ENCODE measurements at regions not wholly inside any gene's neighbourhood (a gene's known extent, or its start where the extent isn't known, plus 50 kb on each side); places are given as distances from the start of the nearest gene placed in this dataset.

- Mint-ChIP-seq H3K4me3 (ENCODE audit: unreplicated experiment) (no peak overlapping the region), H3K9me3 (ENCODE audit: unreplicated experiment) (peaks cover 3% of the 10 kb centered on the region), H3K36me3 (ENCODE audit: unreplicated experiment) (no peaks in the 10 kb centered on the region), H3K27ac (ENCODE audit: unreplicated experiment) (no peak overlapping the region), H3K27me3 (ENCODE audit: unreplicated experiment) (peaks cover 8% of the 10 kb centered on the region), H3K4me1 (ENCODE audit: low read depth, unreplicated experiment) (peaks cover 4% of the 10 kb centered on the region)
- no peak for TF ChIP-seq CTCF (IDR thresholded peaks at IDR 0.05; ENCODE audit: partially characterized antibody, unreplicated experiment)
- no peak for DNase-seq
Measured at GRCh38 chr10:78599122-78599853, 469.5 kb upstream of the ZMIZ1 start.

- no peak for DNase-seq
- Mint-ChIP-seq H3K27ac (ENCODE audit: unreplicated experiment) (no peak overlapping the region), H3K27me3 (ENCODE audit: unreplicated experiment) (peaks cover 11% of the 10 kb centered on the region), H3K9me3 (ENCODE audit: unreplicated experiment) (peaks cover 3% of the 10 kb centered on the region), H3K36me3 (ENCODE audit: unreplicated experiment) (no peaks in the 10 kb centered on the region), H3K4me1 (ENCODE audit: low read depth, unreplicated experiment) (no peaks in the 10 kb centered on the region), H3K4me3 (ENCODE audit: unreplicated experiment) (no peak overlapping the region)
- no peak for TF ChIP-seq CTCF (IDR thresholded peaks at IDR 0.05; ENCODE audit: partially characterized antibody, unreplicated experiment)
Measured at GRCh38 chr10:78600121-78600665, 468.6 kb upstream of the ZMIZ1 start.

- Mint-ChIP-seq H3K9me3 (ENCODE audit: unreplicated experiment) (peaks cover 3% of the 10 kb centered on the region), H3K4me1 (ENCODE audit: low read depth, unreplicated experiment) (no peaks in the 10 kb centered on the region), H3K27ac (ENCODE audit: unreplicated experiment) (no peak overlapping the region), H3K4me3 (ENCODE audit: unreplicated experiment) (no peak overlapping the region), H3K27me3 (ENCODE audit: unreplicated experiment) (peaks cover 11% of the 10 kb centered on the region), H3K36me3 (ENCODE audit: unreplicated experiment) (no peaks in the 10 kb centered on the region)
- TF ChIP-seq CTCF (IDR thresholded peaks at IDR 0.05; ENCODE audit: partially characterized antibody, unreplicated experiment), result no peak
- DNase-seq, result no peak
Measured at GRCh38 chr10:78600740-78601139, 468.0 kb upstream of the ZMIZ1 start.

GRCh38 chr10:78602201-78602932, 466.4 kb upstream of the ZMIZ1 start:
- no peak for DNase-seq
- Mint-ChIP-seq H3K36me3 (ENCODE audit: unreplicated experiment) (no peaks in the 10 kb centered on the region), H3K4me3 (ENCODE audit: unreplicated experiment) (no peak overlapping the region)

More at GRCh38 chr10:78602201-78602932, 466.4 kb upstream of the ZMIZ1 start:
- Mint-ChIP-seq H3K27me3 (ENCODE audit: unreplicated experiment) (peaks cover 11% of the 10 kb centered on the region), H3K4me1 (ENCODE audit: low read depth, unreplicated experiment) (no peaks in the 10 kb centered on the region), H3K9me3 (ENCODE audit: unreplicated experiment) (peaks cover 3% of the 10 kb centered on the region), H3K27ac (ENCODE audit: unreplicated experiment) (no peak overlapping the region)
- TF ChIP-seq CTCF (IDR thresholded peaks at IDR 0.05; ENCODE audit: partially characterized antibody, unreplicated experiment), result no peak
